Prostate gland (tissue), 2 donors: ENCODE measurements at regions not wholly inside any gene's neighbourhood (a gene's known extent, or its start where the extent isn't known, plus 50 kb on each side); places are given as distances from the start of the nearest gene placed in this dataset.
"Not testable (repeated sequence)": the region's sequence is repeated elsewhere in the genome, so short reads cannot be mapped to it uniquely, and the experiment has no call there.

Source experiments
- DNase-seq: peaks from one replicate; pipeline ENCODE4 v3.0.0-alpha.2; 2019; ENCODE audit warnings: low spot score
- H3K27ac ChIP-seq, 2 donors: fragments of 200-600 bp; sonication (generic); 2 replicates each; pipeline ENCODE4 v1.5.1; 2017 to 2019
- H3K27me3 ChIP-seq: fragments of 200-600 bp; sonication (generic); replicated peaks from 2 replicates; pipeline ENCODE4 v1.5.1; 2019; ENCODE audit not compliant: insufficient read depth
- H3K36me3 ChIP-seq, 2 donors: fragments of 200-600 bp; sonication (generic); 1 replicate in 1 of 2; 2 replicates in 1 of 2; pipeline versions ENCODE4 v1.5.1 to v1.8.1; 2017 to 2019
- H3K4me1 ChIP-seq: fragments of 200-600 bp; sonication (generic); replicated peaks from 2 replicates; pipeline ENCODE4 v1.5.1; 2019
- H3K4me3 ChIP-seq, 2 donors: fragments of 200-600 bp; sonication (generic); 2 replicates each; pipeline ENCODE4 v1.5.1; 2017 to 2019
- H3K9me3 ChIP-seq: fragments of 200-600 bp; sonication (generic); 2 replicates; pipeline ENCODE4 v1.5.1; 2017
- POLR2A ChIP-seq: fragments of 450-650 bp; IDR thresholded peaks from one replicate; pipeline ENCODE4 v1.6.1; 2016; ENCODE audit warnings: antibody characterized with exemption, mild to moderate bottlenecking
- POLR2AphosphoS5 ChIP-seq: sonication (generic); formaldehyde crosslinking; IDR thresholded peaks from one replicate; pipeline ENCODE4 v1.6.1; 2017; ENCODE audit warnings: antibody characterized with exemption
- WGBS: methylation state at CpG from one replicate; pipeline ENCODE4 v1.1.5; 2018; 5-methylcytosine and 5-hydroxymethylcytosine counted together
- intact Hi-C: fragments of 100-400 bp; cut with DNase I; formaldehyde crosslinking; loops from one replicate; pipeline ENCODE4 v1.14.2; 2022
- TF ChIP-seq, protein P1 (sequence below), 4 experiments: fragments of 200-600 bp in 2 of 4; fragments of 450-650 bp in 2 of 4; sonication (generic) in 2 of 4; IDR thresholded peaks; 1 replicate in 3 of 4; 2 replicates in 1 of 4; pipeline ENCODE4 v1.5.1; 2016 to 2019; ENCODE audit warnings: antibody characterized with exemption in 4 of 4, mild to moderate bottlenecking in 2 of 4, moderate library complexity in 2 of 4

DNA sequence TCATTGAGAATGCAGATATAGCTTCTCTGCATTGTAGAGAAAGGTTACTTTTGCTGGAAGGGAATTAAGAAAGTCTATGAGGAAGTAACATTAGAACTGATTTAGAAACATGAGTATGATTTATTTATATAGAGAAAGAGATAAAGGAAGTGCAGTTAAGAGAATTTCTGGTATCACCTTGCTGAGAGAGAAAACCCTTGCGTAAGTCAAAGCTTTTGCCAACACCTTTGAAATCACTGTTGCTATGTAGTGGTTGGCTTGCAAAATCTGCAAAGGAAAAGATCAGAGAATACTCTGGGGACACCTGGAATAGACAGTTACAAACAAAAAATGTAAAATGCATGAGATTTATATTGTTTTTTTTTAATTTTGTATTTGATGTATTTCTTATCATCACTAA is 137.3 kb upstream of the RXFP1 start:
- no peak overlapping the region for H3K4me3 ChIP-seq
- DNase-seq, result no peak
- no peak overlapping the region for H3K27ac ChIP-seq
- WGBS, result 85% methylated on average over 1 of the region's 1 CpG
- no peaks in the 10 kb centered on the region for H3K36me3 ChIP-seq
- no peaks in the 10 kb centered on the region for H3K4me1 ChIP-seq
- TF ChIP-seq, protein P1, sequence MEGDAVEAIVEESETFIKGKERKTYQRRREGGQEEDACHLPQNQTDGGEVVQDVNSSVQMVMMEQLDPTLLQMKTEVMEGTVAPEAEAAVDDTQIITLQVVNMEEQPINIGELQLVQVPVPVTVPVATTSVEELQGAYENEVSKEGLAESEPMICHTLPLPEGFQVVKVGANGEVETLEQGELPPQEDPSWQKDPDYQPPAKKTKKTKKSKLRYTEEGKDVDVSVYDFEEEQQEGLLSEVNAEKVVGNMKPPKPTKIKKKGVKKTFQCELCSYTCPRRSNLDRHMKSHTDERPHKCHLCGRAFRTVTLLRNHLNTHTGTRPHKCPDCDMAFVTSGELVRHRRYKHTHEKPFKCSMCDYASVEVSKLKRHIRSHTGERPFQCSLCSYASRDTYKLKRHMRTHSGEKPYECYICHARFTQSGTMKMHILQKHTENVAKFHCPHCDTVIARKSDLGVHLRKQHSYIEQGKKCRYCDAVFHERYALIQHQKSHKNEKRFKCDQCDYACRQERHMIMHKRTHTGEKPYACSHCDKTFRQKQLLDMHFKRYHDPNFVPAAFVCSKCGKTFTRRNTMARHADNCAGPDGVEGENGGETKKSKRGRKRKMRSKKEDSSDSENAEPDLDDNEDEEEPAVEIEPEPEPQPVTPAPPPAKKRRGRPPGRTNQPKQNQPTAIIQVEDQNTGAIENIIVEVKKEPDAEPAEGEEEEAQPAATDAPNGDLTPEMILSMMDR (IDR thresholded peaks at IDR 0.05), result no peak
- TF ChIP-seq POLR2AphosphoS5 (no peak), POLR2A (no peak)
- H3K27me3 ChIP-seq, result no peaks in the 10 kb centered on the region
- intact Hi-C loops, result no loop called here
- H3K9me3 ChIP-seq, result no peaks in the 10 kb centered on the region

DNA sequence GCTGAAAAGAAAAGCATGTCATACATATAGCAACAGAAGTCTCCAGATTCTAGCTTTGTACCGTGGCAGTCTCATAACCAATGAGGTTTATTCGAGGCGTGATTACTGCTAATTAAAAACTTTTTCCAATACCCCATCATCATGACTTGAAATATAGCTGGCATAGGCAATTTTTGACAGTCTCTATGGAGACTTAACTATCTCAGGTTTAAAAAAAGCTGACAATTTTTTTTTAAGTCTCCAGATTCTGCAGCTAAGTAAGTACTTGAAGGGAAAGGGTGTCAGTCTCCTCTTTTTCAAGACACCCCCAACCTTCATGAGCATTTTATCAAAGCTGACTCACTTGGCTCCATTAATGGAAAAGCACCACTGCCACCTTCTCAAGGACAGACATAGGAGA is 126.3 kb upstream of the RXFP1 start:
- Histone ChIP-seq H3K36me3 (no peaks in the 10 kb centered on the region), H3K9me3 (no peaks in the 10 kb centered on the region), H3K4me1 (no peaks in the 10 kb centered on the region), H3K27ac (no peak overlapping the region), H3K27me3 (no peaks in the 10 kb centered on the region), H3K4me3 (no peak overlapping the region)
- TF ChIP-seq, protein P1 (IDR thresholded peaks at IDR 0.05), result no peak
- TF ChIP-seq POLR2A, result no peak
- TF ChIP-seq POLR2AphosphoS5, result no peak
- 89% methylated on average over 3 of the region's 3 CpGs for WGBS
- intact Hi-C loops, result no loop called here
- DNase-seq, result no peak

DNA sequence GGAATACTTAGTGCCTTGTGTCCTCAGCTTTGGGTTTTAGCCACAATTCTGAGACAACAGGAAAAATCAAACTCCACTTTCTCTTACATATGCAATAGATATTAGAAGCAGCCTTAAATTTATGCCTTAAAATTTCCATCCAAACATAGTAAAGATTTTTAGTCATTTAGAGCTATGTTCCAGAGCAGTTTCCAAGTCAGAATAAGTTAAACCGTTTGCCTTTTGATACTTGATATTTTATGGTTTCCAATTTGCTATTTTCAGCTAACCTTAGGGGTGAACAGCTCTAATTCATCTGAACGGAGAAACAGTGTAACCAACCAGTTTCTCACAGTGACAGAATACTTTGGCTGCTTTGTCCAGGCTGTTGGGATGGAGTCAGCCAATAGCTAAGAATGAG is 125.8 kb upstream of the RXFP1 start:
- 35% methylated on average over 2 of the region's 2 CpGs for WGBS
- Histone ChIP-seq H3K4me3 (no peak overlapping the region), H3K27me3 (no peaks in the 10 kb centered on the region), H3K27ac (no peak overlapping the region), H3K4me1 (no peaks in the 10 kb centered on the region), H3K36me3 (no peaks in the 10 kb centered on the region), H3K9me3 (no peaks in the 10 kb centered on the region)
- DNase-seq, result no peak
- TF ChIP-seq POLR2A (no peak), POLR2AphosphoS5 (no peak)
- TF ChIP-seq, protein P1 (IDR thresholded peaks at IDR 0.05), result no peak
- intact Hi-C loops, result no loop called here

DNA sequence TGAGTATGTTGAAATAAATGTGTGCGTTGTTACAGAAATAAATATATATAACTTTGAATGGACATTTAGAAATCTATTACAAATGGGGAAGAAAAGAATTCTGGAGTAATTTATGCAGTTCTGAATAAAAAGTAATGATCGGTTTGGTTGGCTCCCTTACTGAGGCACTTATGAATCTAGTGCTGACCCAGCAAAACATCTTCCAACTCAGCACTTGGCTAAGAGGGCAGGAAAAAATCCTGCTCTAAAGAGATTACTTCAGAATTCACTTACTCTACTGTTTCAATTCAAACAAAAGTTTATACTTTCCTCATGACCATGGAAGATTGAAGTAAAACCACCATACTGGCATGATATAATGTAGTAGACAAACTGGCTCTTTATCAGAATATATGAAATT is 123.9 kb upstream of the RXFP1 start:
- WGBS, result 96% methylated on average over 2 of the region's 2 CpGs
- Histone ChIP-seq H3K36me3 (no peaks in the 10 kb centered on the region), H3K4me1 (no peaks in the 10 kb centered on the region), H3K27me3 (no peaks in the 10 kb centered on the region), H3K9me3 (no peaks in the 10 kb centered on the region), H3K4me3 (no peak overlapping the region), H3K27ac (no peak overlapping the region)
- DNase-seq, result no peak
- intact Hi-C loops, result no loop called here
- TF ChIP-seq POLR2AphosphoS5, result no peak
- TF ChIP-seq, protein P1 (IDR thresholded peaks at IDR 0.05), result no peak
- no peak for TF ChIP-seq POLR2A

DNA sequence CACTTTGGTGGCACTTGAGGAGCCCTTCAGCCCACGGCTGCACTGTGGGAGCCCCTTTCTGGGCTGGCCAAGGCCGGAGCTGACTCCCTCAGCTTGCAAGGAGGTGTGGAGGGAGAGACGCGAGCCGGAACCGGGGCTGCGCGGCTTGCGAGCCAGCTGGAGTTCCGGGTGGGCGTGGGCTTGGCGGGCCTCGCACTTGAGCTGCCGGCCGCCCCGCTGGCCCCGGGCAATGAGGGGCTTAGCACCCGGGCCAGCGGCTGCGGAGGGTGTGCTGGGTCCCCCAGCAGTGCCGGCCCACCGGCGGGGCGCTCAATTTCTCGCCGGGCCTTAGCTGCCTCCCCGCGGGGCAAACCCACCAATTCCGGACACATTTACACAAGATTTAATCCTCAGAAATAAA is 113.7 kb upstream of the RXFP1 start:
- H3K4me1 ChIP-seq, H3K27me3 ChIP-seq, H3K9me3 ChIP-seq, H3K36me3 ChIP-seq, H3K4me3 ChIP-seq, DNase-seq, intact Hi-C loops, H3K27ac ChIP-seq: not testable (repeated sequence)
- whole genome bisulfite sequencing, result 95% methylated on average over 27 of the region's 29 CpGs
